ENCODE measurements at regions not wholly inside any gene's neighbourhood (a gene's known extent, or its start where the extent isn't known, plus 50 kb on each side); places are given as distances from the start of the nearest gene placed in this dataset.
"Not testable (repeated sequence)": the region's sequence is repeated elsewhere in the genome, so short reads cannot be mapped to it uniquely, and the experiment has no call there.

DNA sequence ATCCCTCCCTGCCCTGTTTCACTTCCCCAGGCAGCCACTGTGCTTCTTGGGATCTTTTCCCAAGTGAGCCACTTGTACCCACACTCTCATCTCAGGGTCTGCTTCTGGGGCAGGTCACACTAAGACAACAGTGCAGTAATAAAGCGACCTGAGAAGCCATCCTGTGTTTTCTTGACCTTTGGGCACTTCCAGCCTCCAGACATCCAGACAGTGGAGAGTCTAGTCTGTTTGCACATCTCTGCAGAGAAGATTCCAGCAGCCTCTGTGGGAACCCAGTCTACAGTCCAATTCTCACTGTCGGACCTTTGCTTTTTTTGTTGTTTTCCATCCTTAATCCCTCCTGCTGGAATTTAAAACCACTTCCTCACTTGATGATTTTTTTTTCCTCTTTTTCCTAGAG is 50.3 kb upstream of the ATP6AP2 start:
- H3K4me3 ChIP-seq (replicated peaks; ENCODE audit: low read depth, low read length): no peak overlapping the region
- no peak for DNase-seq (ENCODE audit: low read depth)
- TF ChIP-seq, protein P1, sequence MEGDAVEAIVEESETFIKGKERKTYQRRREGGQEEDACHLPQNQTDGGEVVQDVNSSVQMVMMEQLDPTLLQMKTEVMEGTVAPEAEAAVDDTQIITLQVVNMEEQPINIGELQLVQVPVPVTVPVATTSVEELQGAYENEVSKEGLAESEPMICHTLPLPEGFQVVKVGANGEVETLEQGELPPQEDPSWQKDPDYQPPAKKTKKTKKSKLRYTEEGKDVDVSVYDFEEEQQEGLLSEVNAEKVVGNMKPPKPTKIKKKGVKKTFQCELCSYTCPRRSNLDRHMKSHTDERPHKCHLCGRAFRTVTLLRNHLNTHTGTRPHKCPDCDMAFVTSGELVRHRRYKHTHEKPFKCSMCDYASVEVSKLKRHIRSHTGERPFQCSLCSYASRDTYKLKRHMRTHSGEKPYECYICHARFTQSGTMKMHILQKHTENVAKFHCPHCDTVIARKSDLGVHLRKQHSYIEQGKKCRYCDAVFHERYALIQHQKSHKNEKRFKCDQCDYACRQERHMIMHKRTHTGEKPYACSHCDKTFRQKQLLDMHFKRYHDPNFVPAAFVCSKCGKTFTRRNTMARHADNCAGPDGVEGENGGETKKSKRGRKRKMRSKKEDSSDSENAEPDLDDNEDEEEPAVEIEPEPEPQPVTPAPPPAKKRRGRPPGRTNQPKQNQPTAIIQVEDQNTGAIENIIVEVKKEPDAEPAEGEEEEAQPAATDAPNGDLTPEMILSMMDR (IDR thresholded peaks at IDR 0.05; ENCODE audit: low read length, missing control alignments): no peak

DNA sequence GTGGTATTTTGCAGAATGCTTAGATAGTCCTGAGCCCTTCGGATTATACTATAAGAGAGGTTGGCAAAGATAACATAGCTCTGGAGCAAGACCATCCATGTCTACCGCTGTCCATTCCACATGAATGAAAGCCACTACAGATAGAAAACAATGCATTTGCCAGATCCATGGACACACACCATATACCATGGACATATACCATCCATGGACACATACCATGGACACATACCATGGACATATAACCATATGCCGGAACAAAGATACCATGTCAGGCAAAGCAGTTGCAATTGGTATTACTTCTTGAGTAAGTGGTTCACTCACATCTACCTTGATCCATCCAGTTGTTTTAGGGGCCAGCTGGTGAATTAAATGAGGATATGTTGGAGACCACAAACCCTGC is 53.2 kb upstream of the ATP6AP2 start:
- TF ChIP-seq, protein P1 (IDR thresholded peaks at IDR 0.05; ENCODE audit: low read length, missing control alignments): no peak
- DNase-seq (ENCODE audit: low read depth): no peak
- no peak overlapping the region for H3K4me3 ChIP-seq (replicated peaks; ENCODE audit: low read depth, low read length)

DNA sequence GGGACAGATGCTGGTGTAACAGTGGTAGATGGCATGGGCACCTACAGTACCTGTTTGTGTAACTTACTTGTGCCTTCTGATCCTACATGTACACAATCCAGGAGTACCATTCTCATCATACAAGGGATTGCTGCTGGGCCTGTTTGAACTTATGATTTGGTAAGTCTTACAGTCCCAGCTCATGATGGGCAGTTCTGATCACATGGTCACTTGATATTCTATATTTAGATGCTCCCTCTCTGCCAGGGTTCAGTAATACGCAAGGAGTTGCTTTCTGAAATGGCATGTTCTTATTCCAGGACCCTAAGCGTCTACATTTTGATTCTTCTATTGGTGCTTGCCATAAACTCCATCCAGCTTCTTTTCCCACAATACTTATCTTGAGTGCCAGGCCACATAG is 54.4 kb upstream of the ATP6AP2 start:
- H3K4me3 ChIP-seq (replicated peaks; ENCODE audit: low read depth, low read length): no peak overlapping the region
- TF ChIP-seq, protein P1 (IDR thresholded peaks at IDR 0.05; ENCODE audit: low read length, missing control alignments): no peak
- DNase-seq (ENCODE audit: low read depth): no peak

DNA sequence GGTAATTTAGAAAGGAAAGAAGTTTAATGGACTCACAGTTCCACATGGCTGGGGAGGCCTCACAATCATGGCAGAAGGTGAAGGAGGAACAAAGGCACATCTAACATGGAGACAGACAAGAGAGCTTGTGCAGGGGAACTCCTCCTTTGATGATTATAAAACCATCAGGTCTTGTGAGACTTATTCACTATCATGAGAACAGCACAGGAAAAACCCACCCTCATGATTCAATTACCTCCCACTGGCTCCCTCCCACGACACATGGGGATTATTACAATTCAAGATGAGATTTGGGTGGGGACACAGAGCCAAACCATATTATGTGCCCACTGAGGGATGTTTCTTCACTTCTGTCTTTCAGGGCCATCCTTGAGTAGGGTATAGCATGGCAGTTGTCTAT is 54.9 kb upstream of the ATP6AP2 start:
- H3K4me3 ChIP-seq (replicated peaks; ENCODE audit: low read depth, low read length); DNase-seq (ENCODE audit: low read depth): not testable (repeated sequence)

DNA sequence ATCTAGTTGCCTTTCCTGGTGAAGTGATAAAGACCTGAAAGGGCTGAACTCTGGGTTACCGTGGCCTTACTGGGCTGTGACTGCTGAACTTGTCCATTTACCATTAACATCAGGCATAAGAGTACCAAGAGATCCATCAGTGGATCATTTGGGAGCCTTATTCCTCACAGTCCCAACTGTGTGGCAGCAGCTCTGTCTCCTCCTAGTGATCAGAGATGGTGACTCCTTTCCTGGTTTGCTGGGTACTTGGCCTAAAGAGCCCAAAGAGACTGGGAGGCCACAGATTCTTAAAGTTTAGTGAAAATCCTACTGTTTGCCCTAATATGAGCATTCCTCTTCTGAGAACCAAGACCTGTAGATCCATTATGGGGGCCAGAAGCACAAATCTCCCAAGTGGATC is 56.3 kb upstream of the ATP6AP2 start:
- DNase-seq (ENCODE audit: low read depth): no peak
- TF ChIP-seq, protein P1 (IDR thresholded peaks at IDR 0.05; ENCODE audit: low read length, missing control alignments): peak; percentile 1
- no peak overlapping the region for H3K4me3 ChIP-seq (replicated peaks; ENCODE audit: low read depth, low read length)

DNA sequence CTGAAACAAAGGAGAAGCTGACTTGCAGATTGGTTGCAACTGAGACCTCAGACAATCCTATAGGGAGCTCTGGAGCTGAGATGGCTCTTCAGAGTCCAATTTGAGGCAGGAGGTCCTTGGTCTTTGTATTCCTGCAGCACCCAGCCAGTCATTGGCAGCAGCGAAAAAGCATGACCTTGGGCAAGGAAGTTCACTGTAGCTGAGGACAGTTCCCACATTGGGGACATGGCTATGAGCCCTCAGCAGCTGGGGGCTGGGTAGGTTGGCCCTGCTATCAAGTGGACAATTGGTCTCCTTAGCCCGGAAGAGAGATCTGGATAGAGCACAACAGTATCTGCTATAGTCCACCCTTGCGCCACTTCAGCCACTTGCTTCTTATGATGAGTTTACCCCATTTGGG is 56.9 kb upstream of the ATP6AP2 start:
- no peak for DNase-seq (ENCODE audit: low read depth)
- TF ChIP-seq, protein P1 (IDR thresholded peaks at IDR 0.05; ENCODE audit: low read length, missing control alignments): no peak
- H3K4me3 ChIP-seq (replicated peaks; ENCODE audit: low read depth, low read length): no peak overlapping the region

DNA sequence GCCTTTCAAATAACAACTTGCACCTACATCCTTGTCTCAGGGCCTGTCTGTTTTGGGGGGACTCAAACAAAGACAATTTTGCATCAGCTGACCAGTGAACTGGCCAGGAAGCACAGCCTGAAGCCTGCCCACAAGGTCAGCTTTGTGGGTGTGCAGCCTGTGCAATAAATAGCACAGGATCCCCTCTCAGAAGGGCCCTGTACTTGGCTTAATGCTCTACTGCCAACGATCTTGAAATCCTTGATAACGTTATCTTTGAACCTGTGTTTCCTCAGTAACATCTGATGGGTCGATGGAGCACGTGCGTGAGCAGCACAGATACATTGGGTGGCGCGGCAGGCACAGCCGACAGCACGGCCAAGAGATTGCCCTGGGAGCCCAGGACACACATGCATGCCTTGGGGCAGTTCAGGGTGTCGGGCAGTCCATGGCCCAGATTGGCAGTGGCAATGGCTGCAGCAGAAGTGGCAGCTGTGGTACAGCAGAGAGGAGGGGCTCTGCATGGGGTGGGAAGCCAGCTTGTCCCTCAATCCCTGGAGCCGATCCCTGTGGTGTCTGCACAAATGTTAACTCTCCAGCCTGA is 58.8 kb upstream of the ATP6AP2 start:
- no peak overlapping the region for H3K4me3 ChIP-seq (replicated peaks; ENCODE audit: low read depth, low read length)
- TF ChIP-seq, protein P1 (IDR thresholded peaks at IDR 0.05; ENCODE audit: low read length, missing control alignments): no peak
- no peak for DNase-seq (ENCODE audit: low read depth)

All from fibroblast of pulmonary artery (primary cell).